K562 (cell line): ENCODE measurements at regions not wholly inside any gene's neighbourhood (a gene's known extent, or its start where the extent isn't known, plus 50 kb on each side); places are given as distances from the start of the nearest gene placed in this dataset.

Source experiments
- ATAC-seq: fragments of 200-7000 bp; cut with Tn5 transposase; 3 replicates; pipeline ENCODE4 v1.9.1; 2020; ENCODE audit warnings: moderate library complexity
- BruUV-seq: library from RNA; stranded (reverse); fragments of 400-500 nt; replicated peaks from 2 replicates; lab custom pipeline; 2021; lab: Mats Ljungman, UMichigan
- CTCF ChIA-PET: fragments of 300-600 bp; formaldehyde crosslinking; extraction: SDS; loops from one replicate; lab custom pipeline; 2021; ENCODE audit warnings: low intra/inter-chr PET ratio; lab: Yijun Ruan, JAX
- POLR2A ChIA-PET: fragments of 300-600, 350-650 bp; sonication (Branson Sonifier 250); formaldehyde crosslinking; extraction: SDS; loops from one replicate; lab custom pipeline; 2021; ENCODE audit warnings: antibody characterized with exemption, inconsistent platforms; lab: Yijun Ruan, JAX
- DNase-seq, 4 experiments: peaks; one replicate each; pipeline versions ENCODE4 v3.0.0 to v3.0.0-alpha.2; 2011 to 2018; ENCODE audit warnings: low spot score in 3 of 4, mixed read lengths in 3 of 4; ENCODE audit errors: extremely low read depth in 1 of 4
- FAIRE-seq: peaks from 2 replicates; lab custom pipeline; 2011; peaks lifted over from hg19 to GRCh38; lab: Jason Lieb, UNC
- H2AFZ ChIP-seq: 2 replicates; pipeline ENCODE4 v1.6.0; 2011; ENCODE audit warnings: low read depth, low read length, control low read depth, inconsistent platforms
- H3K27ac ChIP-seq: fragments of 200-600 bp; 3 replicates; pipeline ENCODE4 v1.8.0; 2011; ENCODE audit warnings: low read depth, mild to moderate bottlenecking, control low read depth, inconsistent platforms, low read length, moderate library complexity, mixed read lengths; ENCODE audit errors: extremely low read depth
- H3K27me3 ChIP-seq, 2 experiments: fragments of 300-600 bp in 1 of 2; 2 replicates in 1 of 2; 3 replicates in 1 of 2; pipeline versions ENCODE4 v1.6.0 to v1.8.0; 2011; ENCODE audit warnings: inconsistent platforms in 2 of 2, low read length in 2 of 2, mild to moderate bottlenecking in 1 of 2, mixed read lengths in 1 of 2, moderate library complexity in 1 of 2; ENCODE audit not compliant: control insufficient read depth in 2 of 2, insufficient read depth in 2 of 2
- H3K36me3 ChIP-seq: fragments of 300-600 bp; 3 replicates; pipeline ENCODE4 v1.8.0; 2011; ENCODE audit warnings: mild to moderate bottlenecking, low read length, inconsistent platforms; ENCODE audit not compliant: control insufficient read depth, insufficient read depth
- H3K4me1 ChIP-seq, 2 experiments: fragments of 200-600 bp in 1 of 2; replicated peaks in 1 of 2; 2 replicates in 1 of 2; 3 replicates in 1 of 2; pipeline versions ENCODE4 v1.5.1 to v1.8.0; 2011; ENCODE audit warnings: inconsistent platforms in 2 of 2, low read length in 2 of 2, mild to moderate bottlenecking in 1 of 2, mixed read lengths in 1 of 2, moderate library complexity in 1 of 2; ENCODE audit not compliant: control insufficient read depth in 2 of 2, insufficient read depth in 2 of 2
- H3K4me2 ChIP-seq: 2 replicates; pipeline ENCODE4 v1.6.1; 2011; ENCODE audit warnings: low read length, control low read depth, inconsistent platforms, mixed read lengths; ENCODE audit not compliant: insufficient read depth
- H3K4me3 ChIP-seq: fragments of 200-600 bp; sonication (generic), shearing (Covaris generic); 2 replicates; pipeline ENCODE4 v1.5.1; 2016; ENCODE audit warnings: control low read depth, inconsistent platforms
- H3K79me2 ChIP-seq: fragments of 200-600 bp; 3 replicates; pipeline ENCODE4 v1.8.0; 2011; ENCODE audit warnings: low read length, inconsistent platforms; ENCODE audit not compliant: control insufficient read depth, insufficient read depth
- H3K9ac ChIP-seq, 2 experiments: 2 replicates each; pipeline versions ENCODE4 v1.6.0 to v1.6.1; 2011; ENCODE audit warnings: low read depth in 2 of 2, low read length in 2 of 2, control low read depth in 1 of 2, inconsistent platforms in 1 of 2, mild to moderate bottlenecking in 1 of 2, mixed read lengths in 1 of 2; ENCODE audit not compliant: insufficient read depth in 1 of 2
- H3K9me1 ChIP-seq: one replicate; pipeline ENCODE4 v1.6.0; 2011; ENCODE audit warnings: inconsistent platforms, mild to moderate bottlenecking, low read length, moderate library complexity; ENCODE audit not compliant: control insufficient read depth, insufficient read depth
- H3K9me3 ChIP-seq: replicated peaks from 2 replicates; pipeline ENCODE4 v1.5.1; 2011; ENCODE audit warnings: low read depth, low read length, inconsistent platforms; ENCODE audit not compliant: control insufficient read depth, insufficient read depth
- H4K20me1 ChIP-seq: replicated peaks from 2 replicates; pipeline ENCODE4 v1.6.1; 2011; ENCODE audit warnings: low read length, inconsistent platforms, mixed read lengths; ENCODE audit not compliant: control insufficient read depth, insufficient read depth
- ARHGAP35 ChIP-seq: fragments of 450-650 bp; IDR thresholded peaks from 2 replicates; pipeline ENCODE4 v1.6.1; 2018; ENCODE audit not compliant: partially characterized antibody
- HCFC1 ChIP-seq: IDR thresholded peaks from 2 replicates; pipeline ENCODE4 v1.6.1; 2012; ENCODE audit warnings: low read depth, low read length, improper control_type of control experiment
- ILF3 ChIP-seq: fragments of 450-650 bp; IDR thresholded peaks from 2 replicates; pipeline ENCODE4 v1.6.1; 2018; ENCODE audit warnings: antibody characterized with exemption, mild to moderate bottlenecking, moderate library complexity, borderline replicate concordance
- ZNF316 ChIP-seq: fragments of 450-650 bp; IDR thresholded peaks from 2 replicates; pipeline ENCODE4 v1.6.1; 2016
- ZSCAN29 ChIP-seq: fragments of 450-650 bp; IDR thresholded peaks from 2 replicates; pipeline ENCODE4 v1.6.1; 2017
- in situ Hi-C: fragments of 300-500 bp; cut with MboI; formaldehyde crosslinking; loops from 4 replicates; pipeline ENCODE4 v1.15.0; 2018; ENCODE audit warnings: inconsistent platforms, mixed read lengths
- intact Hi-C: fragments of 100-400 bp; cut with micrococcal nuclease; formaldehyde crosslinking; loops from 2 replicates; pipeline ENCODE4 v1.14.2; 2022
- TF ChIP-seq, protein P1 (sequence below), 2 experiments: fragments of 450-650 bp in 1 of 2; sonication (generic) in 1 of 2; formaldehyde crosslinking in 1 of 2; IDR thresholded peaks; 2 replicates each; pipeline versions ENCODE4 v1.7.1 to v1.9.0; 2016 to 2022; ENCODE audit warnings: inconsistent platforms in 1 of 2, mild to moderate bottlenecking in 1 of 2, missing genetic modification reagents in 1 of 2

DNA sequence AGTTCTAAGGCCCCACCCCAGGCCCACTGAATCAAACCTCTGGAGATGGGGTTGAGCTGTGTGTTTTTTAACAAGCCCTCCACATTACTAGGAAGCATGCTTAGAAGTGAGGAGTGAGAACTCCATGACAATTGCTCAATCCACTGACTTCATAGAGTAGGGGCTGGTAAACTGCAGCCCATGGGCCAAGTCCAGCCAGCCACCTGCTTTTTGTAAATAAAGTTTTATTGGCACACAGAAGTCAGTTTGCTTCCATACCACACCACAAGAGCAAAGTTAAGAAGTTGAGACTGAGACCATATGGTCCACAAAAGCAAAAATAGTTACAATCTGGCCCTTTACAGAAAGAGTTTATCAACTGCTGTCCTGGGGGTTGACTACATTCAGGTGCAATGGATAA, 309.2 kb downstream of the SETD4 start:
- intact Hi-C loops: no loop called here
- TF ChIP-seq HCFC1 (no peak), ZSCAN29 (no peak), ARHGAP35 (no peak), ILF3 (no peak), ZNF316 (no peak)
- TF ChIP-seq, protein P1, sequence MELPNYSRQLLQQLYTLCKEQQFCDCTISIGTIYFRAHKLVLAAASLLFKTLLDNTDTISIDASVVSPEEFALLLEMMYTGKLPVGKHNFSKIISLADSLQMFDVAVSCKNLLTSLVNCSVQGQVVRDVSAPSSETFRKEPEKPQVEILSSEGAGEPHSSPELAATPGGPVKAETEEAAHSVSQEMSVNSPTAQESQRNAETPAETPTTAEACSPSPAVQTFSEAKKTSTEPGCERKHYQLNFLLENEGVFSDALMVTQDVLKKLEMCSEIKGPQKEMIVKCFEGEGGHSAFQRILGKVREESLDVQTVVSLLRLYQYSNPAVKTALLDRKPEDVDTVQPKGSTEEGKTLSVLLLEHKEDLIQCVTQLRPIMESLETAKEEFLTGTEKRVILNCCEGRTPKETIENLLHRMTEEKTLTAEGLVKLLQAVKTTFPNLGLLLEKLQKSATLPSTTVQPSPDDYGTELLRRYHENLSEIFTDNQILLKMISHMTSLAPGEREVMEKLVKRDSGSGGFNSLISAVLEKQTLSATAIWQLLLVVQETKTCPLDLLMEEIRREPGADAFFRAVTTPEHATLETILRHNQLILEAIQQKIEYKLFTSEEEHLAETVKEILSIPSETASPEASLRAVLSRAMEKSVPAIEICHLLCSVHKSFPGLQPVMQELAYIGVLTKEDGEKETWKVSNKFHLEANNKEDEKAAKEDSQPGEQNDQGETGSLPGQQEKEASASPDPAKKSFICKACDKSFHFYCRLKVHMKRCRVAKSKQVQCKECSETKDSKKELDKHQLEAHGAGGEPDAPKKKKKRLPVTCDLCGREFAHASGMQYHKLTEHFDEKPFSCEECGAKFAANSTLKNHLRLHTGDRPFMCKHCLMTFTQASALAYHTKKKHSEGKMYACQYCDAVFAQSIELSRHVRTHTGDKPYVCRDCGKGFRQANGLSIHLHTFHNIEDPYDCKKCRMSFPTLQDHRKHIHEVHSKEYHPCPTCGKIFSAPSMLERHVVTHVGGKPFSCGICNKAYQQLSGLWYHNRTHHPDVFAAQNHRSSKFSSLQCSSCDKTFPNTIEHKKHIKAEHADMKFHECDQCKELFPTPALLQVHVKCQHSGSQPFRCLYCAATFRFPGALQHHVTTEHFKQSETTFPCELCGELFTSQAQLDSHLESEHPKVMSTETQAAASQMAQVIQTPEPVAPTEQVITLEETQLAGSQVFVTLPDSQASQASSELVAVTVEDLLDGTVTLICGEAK (IDR thresholded peaks at IDR 0.05): peak; percentile 66
- TF ChIP-seq, protein P1 (CRISPR knock-in tag; IDR thresholded peaks at IDR 0.05): no peak
- POLR2A ChIA-PET: no interaction called here

More for the DNA sequence above, 309.2 kb downstream of the SETD4 start:
- no peak overlapping the region for H3K9ac ChIP-seq
- no peaks in the 10 kb centered on the region for H3K9me1 ChIP-seq
- in situ Hi-C loops: no loop called here
- peaks cover 5 to 7% of the 10 kb centered on the region in 2 experiments; a peak in 1 of 5 replicates for H3K27me3 ChIP-seq
- DNase-seq (no peak), ATAC-seq (no peak), FAIRE-seq (no peak)
- no peaks in the 10 kb centered on the region for H3K79me2 ChIP-seq
- H3K36me3 ChIP-seq: no peaks in the 10 kb centered on the region
- CTCF ChIA-PET: no interaction called here
- H3K4me2 ChIP-seq: no peak overlapping the region
- BruUV-seq: no TSS peak
- no peak overlapping the region for H3K4me3 ChIP-seq
- H2AFZ ChIP-seq: no peak overlapping the region
- no peaks in the 10 kb centered on the region for H3K4me1 ChIP-seq
- no peaks in the 10 kb centered on the region for H3K9me3 ChIP-seq
- H3K27ac ChIP-seq: no peak overlapping the region
- no peaks in the 10 kb centered on the region for H4K20me1 ChIP-seq
